HepG2 (cell line): ENCODE measurements at regions not wholly inside any gene's neighbourhood (a gene's known extent, or its start where the extent isn't known, plus 50 kb on each side); places are given as distances from the start of the nearest gene placed in this dataset.

Experiments used
- ATAC-seq: fragments of 200-7000 bp; cut with Tn5 transposase; 3 replicates; pipeline ENCODE4 v1.9.1; 2020; ENCODE audit warnings: mild to moderate bottlenecking, moderate library complexity
- BruUV-seq: library from RNA; stranded (reverse); fragments of 400-500 nt; replicated peaks from 2 replicates; lab custom pipeline; 2021; lab: Mats Ljungman, UMichigan
- CTCF ChIA-PET: fragments of 300-600 bp; formaldehyde crosslinking; extraction: SDS; loops from one replicate; lab custom pipeline; 2021; ENCODE audit warnings: low total read pairs, inconsistent platforms, low intra/inter-chr PET ratio; lab: Yijun Ruan, JAX
- POLR2A ChIA-PET: fragments of 350-600 bp; sonication (Branson Sonifier 250); formaldehyde crosslinking; loops from one replicate; lab custom pipeline; 2020; ENCODE audit warnings: antibody characterized with exemption, inconsistent platforms; lab: Yijun Ruan, JAX
- DNase-seq: peaks from one replicate; pipeline ENCODE4 v3.0.0-alpha.2; 2015; ENCODE audit warnings: low spot score
- FAIRE-seq: peaks from 3 replicates; lab custom pipeline; 2011; peaks lifted over from hg19 to GRCh38; lab: Jason Lieb, UNC
- H2AFZ ChIP-seq: one replicate; pipeline ENCODE4 v1.6.1; 2011; ENCODE audit warnings: low read length, inconsistent platforms
- H3K27ac ChIP-seq: fragments of 300-600 bp; 3 replicates; pipeline ENCODE4 v1.8.0; 2011; ENCODE audit warnings: mixed run types, mild to moderate bottlenecking, mixed read lengths, low read length, inconsistent platforms; ENCODE audit not compliant: insufficient read depth; ENCODE audit errors: extremely low read length
- H3K27me3 ChIP-seq, 2 experiments: fragments of 200-600 bp in 1 of 2; 2 replicates in 1 of 2; 3 replicates in 1 of 2; pipeline versions ENCODE4 v1.6.0 to v1.8.0; 2011; ENCODE audit warnings: low read length in 2 of 2, mild to moderate bottlenecking in 2 of 2, moderate library complexity in 2 of 2, inconsistent platforms in 1 of 2; ENCODE audit not compliant: insufficient read depth in 2 of 2, control insufficient read depth in 1 of 2
- H3K36me3 ChIP-seq, 2 experiments: fragments of 200-600 bp in 1 of 2; replicated peaks in 1 of 2; 2 replicates in 1 of 2; 3 replicates in 1 of 2; pipeline versions ENCODE4 v1.5.1 to v1.8.0; 2011; ENCODE audit warnings: low read length in 2 of 2, inconsistent platforms in 1 of 2; ENCODE audit not compliant: insufficient read depth in 2 of 2, control insufficient read depth in 1 of 2
- H3K4me1 ChIP-seq: 2 replicates; pipeline ENCODE4 v1.5.1; 2012; ENCODE audit warnings: low read length, inconsistent platforms; ENCODE audit not compliant: insufficient read depth
- H3K4me2 ChIP-seq: 2 replicates; pipeline ENCODE4 v1.6.0; 2011; ENCODE audit warnings: low read depth, low read length, inconsistent platforms
- H3K4me3 ChIP-seq, 3 experiments: fragments of 200-600 bp in 1 of 3; sonication (generic), shearing (Covaris generic) in 1 of 3; replicated peaks in 1 of 3; 2 replicates each; pipeline ENCODE4 v1.5.1; 2011 to 2016; ENCODE audit warnings: low read length in 3 of 3, inconsistent platforms in 2 of 3, low read depth in 2 of 3, mild to moderate bottlenecking in 2 of 3, control low read depth in 1 of 3, mixed read lengths in 1 of 3; ENCODE audit not compliant: insufficient read depth in 1 of 3
- H3K79me2 ChIP-seq: one replicate; pipeline ENCODE4 v1.6.1; 2011; ENCODE audit warnings: low read length, inconsistent platforms; ENCODE audit not compliant: insufficient read depth
- H3K9ac ChIP-seq: 2 replicates; pipeline ENCODE4 v1.6.0; 2011; ENCODE audit warnings: mild to moderate bottlenecking, low read depth, low read length, inconsistent platforms; ENCODE audit not compliant: insufficient read depth
- H3K9me3 ChIP-seq: 2 replicates; pipeline ENCODE4 v1.5.1; 2012; ENCODE audit warnings: mild to moderate bottlenecking, low read length
- H4K20me1 ChIP-seq: 2 replicates; pipeline ENCODE4 v1.6.0; 2011; ENCODE audit warnings: inconsistent platforms, mild to moderate bottlenecking, low read length, moderate library complexity; ENCODE audit not compliant: insufficient read depth
- AHR ChIP-seq: IDR thresholded peaks from 2 replicates; pipeline ENCODE4 v1.6.1; 2018; ENCODE audit warnings: missing genetic modification reagents, missing compliant biosample characterization
- BCL6 ChIP-seq: IDR thresholded peaks from 2 replicates; pipeline ENCODE4 v1.6.1; 2016; ENCODE audit warnings: missing genetic modification reagents, missing compliant biosample characterization
- CENPT ChIP-seq: sonication (generic); formaldehyde crosslinking; IDR thresholded peaks from 2 replicates; pipeline ENCODE4 v1.8.0; 2022; ENCODE audit warnings: low read depth, mild to moderate bottlenecking, moderate library complexity, missing genetic modification reagents
- HMG20A ChIP-seq: IDR thresholded peaks from 2 replicates; pipeline ENCODE4 v1.6.1; 2016; ENCODE audit warnings: borderline replicate concordance
- NFATC3 ChIP-seq: sonication (generic); formaldehyde crosslinking; IDR thresholded peaks from 2 replicates; pipeline ENCODE4 v1.5.1; 2020; ENCODE audit warnings: mild to moderate bottlenecking, missing genetic modification reagents
- NFYB ChIP-seq: sonication (generic); formaldehyde crosslinking; IDR thresholded peaks from 2 replicates; pipeline ENCODE4 v1.4.0; 2020; ENCODE audit warnings: missing genetic modification reagents
- REL ChIP-seq: sonication (generic); formaldehyde crosslinking; conservative IDR thresholded peaks from 2 replicates; pipeline ENCODE4 v1.8.0; 2022; ENCODE audit warnings: mild to moderate bottlenecking, missing genetic modification reagents, moderate library complexity
- SKI ChIP-seq: fragments of 450-650 bp; IDR thresholded peaks from one replicate; pipeline ENCODE4 v1.6.1; 2018; ENCODE audit warnings: mild to moderate bottlenecking; ENCODE audit not compliant: partially characterized antibody
- SP5 ChIP-seq: IDR thresholded peaks from 2 replicates; pipeline ENCODE4 v1.6.1; 2016; ENCODE audit warnings: low read depth, borderline replicate concordance
- ZNF296 ChIP-seq: sonication (generic); formaldehyde crosslinking; conservative IDR thresholded peaks from 2 replicates; pipeline ENCODE4 v1.5.0; 2020; ENCODE audit warnings: mild to moderate bottlenecking, missing genetic modification reagents
- ZNF362 ChIP-seq: sonication (generic); formaldehyde crosslinking; IDR thresholded peaks from 2 replicates; pipeline ENCODE4 v1.4.0; 2020; ENCODE audit warnings: missing genetic modification reagents, mild to moderate bottlenecking, borderline replicate concordance
- ZNF563 ChIP-seq: sonication (generic); formaldehyde crosslinking; IDR thresholded peaks from 2 replicates; pipeline ENCODE4 v1.8.0; 2022; ENCODE audit warnings: mild to moderate bottlenecking, moderate library complexity, missing genetic modification reagents
- ZNF605 ChIP-seq: sonication (generic); formaldehyde crosslinking; IDR thresholded peaks from 2 replicates; pipeline ENCODE4 v1.8.0; 2022; ENCODE audit warnings: mild to moderate bottlenecking, missing genetic modification reagents
- ZNF777 ChIP-seq: sonication (generic); formaldehyde crosslinking; IDR thresholded peaks from 2 replicates; pipeline ENCODE4 v1.4.0; 2020; ENCODE audit warnings: missing genetic modification reagents
- WGBS: methylation state at CpG from one replicate; pipeline ENCODE4 v1.1.6; 2017; ENCODE audit warnings: low lambda C conversion rate; 5-methylcytosine and 5-hydroxymethylcytosine counted together
- in situ Hi-C: cut with HindIII; loops from 2 replicates; pipeline ENCODE4 v1.10.0; 2017; ENCODE audit warnings: low pct_unique_long_range_greater_than_20kb; ENCODE audit not compliant: extremely low pct_ligation_motif_present
- intact Hi-C: fragments of 100-400 bp; cut with micrococcal nuclease; formaldehyde crosslinking; loops from one replicate; pipeline ENCODE4 v1.10.0; 2022; ENCODE audit not compliant: unreplicated experiment
- TF ChIP-seq, protein P1 (sequence below): sonication (generic); formaldehyde crosslinking; IDR thresholded peaks from 2 replicates; pipeline ENCODE4 v1.4.0; 2020; ENCODE audit warnings: missing genetic modification reagents
- TF ChIP-seq, protein P2 (sequence below): sonication (generic); formaldehyde crosslinking; IDR thresholded peaks from 2 replicates; pipeline ENCODE4 v1.4.0; 2020; ENCODE audit warnings: missing genetic modification reagents, mild to moderate bottlenecking, borderline replicate concordance
- TF ChIP-seq, protein P3 (sequence below): sonication (generic); formaldehyde crosslinking; IDR thresholded peaks from 2 replicates; pipeline ENCODE4 v1.4.0; 2020; ENCODE audit warnings: missing genetic modification reagents, borderline replicate concordance

GRCh38 chr4:147244786-147245185 lies 236.1 kb upstream of the EDNRA start (continued):
- TF ChIP-seq ZNF362 (no peak), AHR (no peak), SP5 (no peak)
- TF ChIP-seq, protein P1, sequence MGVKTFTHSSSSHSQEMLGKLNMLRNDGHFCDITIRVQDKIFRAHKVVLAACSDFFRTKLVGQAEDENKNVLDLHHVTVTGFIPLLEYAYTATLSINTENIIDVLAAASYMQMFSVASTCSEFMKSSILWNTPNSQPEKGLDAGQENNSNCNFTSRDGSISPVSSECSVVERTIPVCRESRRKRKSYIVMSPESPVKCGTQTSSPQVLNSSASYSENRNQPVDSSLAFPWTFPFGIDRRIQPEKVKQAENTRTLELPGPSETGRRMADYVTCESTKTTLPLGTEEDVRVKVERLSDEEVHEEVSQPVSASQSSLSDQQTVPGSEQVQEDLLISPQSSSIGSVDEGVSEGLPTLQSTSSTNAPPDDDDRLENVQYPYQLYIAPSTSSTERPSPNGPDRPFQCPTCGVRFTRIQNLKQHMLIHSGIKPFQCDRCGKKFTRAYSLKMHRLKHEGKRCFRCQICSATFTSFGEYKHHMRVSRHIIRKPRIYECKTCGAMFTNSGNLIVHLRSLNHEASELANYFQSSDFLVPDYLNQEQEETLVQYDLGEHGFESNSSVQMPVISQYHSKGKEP (CRISPR knock-in tag): no peak
- TF ChIP-seq, protein P2, sequence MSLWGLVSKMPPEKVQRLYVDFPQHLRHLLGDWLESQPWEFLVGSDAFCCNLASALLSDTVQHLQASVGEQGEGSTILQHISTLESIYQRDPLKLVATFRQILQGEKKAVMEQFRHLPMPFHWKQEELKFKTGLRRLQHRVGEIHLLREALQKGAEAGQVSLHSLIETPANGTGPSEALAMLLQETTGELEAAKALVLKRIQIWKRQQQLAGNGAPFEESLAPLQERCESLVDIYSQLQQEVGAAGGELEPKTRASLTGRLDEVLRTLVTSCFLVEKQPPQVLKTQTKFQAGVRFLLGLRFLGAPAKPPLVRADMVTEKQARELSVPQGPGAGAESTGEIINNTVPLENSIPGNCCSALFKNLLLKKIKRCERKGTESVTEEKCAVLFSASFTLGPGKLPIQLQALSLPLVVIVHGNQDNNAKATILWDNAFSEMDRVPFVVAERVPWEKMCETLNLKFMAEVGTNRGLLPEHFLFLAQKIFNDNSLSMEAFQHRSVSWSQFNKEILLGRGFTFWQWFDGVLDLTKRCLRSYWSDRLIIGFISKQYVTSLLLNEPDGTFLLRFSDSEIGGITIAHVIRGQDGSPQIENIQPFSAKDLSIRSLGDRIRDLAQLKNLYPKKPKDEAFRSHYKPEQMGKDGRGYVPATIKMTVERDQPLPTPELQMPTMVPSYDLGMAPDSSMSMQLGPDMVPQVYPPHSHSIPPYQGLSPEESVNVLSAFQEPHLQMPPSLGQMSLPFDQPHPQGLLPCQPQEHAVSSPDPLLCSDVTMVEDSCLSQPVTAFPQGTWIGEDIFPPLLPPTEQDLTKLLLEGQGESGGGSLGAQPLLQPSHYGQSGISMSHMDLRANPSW (CRISPR knock-in tag): no peak
- TF ChIP-seq, all 625 proteins: peak for 0

- no peak for ATAC-seq
- TF ChIP-seq NFYB (CRISPR knock-in tag) (no peak), ZNF777 (CRISPR knock-in tag) (no peak), BCL6 (CRISPR knock-in tag) (no peak), REL (CRISPR knock-in tag) (no peak), HMG20A (CRISPR knock-in tag) (no peak), ZNF605 (no peak), CENPT (CRISPR knock-in tag) (no peak), SKI (no peak), ZNF296 (CRISPR knock-in tag) (no peak), NFATC3 (CRISPR knock-in tag) (no peak), ZNF563 (CRISPR knock-in tag) (no peak)
- TF ChIP-seq, protein P3, sequence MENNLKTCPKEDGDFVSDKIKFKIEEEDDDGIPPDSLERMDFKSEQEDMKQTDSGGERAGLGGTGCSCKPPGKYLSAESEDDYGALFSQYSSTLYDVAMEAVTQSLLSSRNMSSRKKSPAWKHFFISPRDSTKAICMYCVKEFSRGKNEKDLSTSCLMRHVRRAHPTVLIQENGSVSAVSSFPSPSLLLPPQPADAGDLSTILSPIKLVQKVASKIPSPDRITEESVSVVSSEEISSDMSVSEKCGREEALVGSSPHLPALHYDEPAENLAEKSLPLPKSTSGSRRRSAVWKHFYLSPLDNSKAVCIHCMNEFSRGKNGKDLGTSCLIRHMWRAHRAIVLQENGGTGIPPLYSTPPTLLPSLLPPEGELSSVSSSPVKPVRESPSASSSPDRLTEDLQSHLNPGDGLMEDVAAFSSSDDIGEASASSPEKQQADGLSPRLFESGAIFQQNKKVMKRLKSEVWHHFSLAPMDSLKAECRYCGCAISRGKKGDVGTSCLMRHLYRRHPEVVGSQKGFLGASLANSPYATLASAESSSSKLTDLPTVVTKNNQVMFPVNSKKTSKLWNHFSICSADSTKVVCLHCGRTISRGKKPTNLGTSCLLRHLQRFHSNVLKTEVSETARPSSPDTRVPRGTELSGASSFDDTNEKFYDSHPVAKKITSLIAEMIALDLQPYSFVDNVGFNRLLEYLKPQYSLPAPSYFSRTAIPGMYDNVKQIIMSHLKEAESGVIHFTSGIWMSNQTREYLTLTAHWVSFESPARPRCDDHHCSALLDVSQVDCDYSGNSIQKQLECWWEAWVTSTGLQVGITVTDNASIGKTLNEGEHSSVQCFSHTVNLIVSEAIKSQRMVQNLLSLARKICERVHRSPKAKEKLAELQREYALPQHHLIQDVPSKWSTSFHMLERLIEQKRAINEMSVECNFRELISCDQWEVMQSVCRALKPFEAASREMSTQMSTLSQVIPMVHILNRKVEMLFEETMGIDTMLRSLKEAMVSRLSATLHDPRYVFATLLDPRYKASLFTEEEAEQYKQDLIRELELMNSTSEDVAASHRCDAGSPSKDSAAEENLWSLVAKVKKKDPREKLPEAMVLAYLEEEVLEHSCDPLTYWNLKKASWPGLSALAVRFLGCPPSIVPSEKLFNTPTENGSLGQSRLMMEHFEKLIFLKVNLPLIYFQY (CRISPR knock-in tag): no peak
Measured at GRCh38 chr4:147246096-147246495, 234.8 kb upstream of the EDNRA start.

More at GRCh38 chr4:147246096-147246495, 234.8 kb upstream of the EDNRA start:
- Histone ChIP-seq H3K4me2 (no peak overlapping the region), H3K9ac (no peak overlapping the region), H3K4me3 (no peak overlapping the region), H3K36me3 (no peaks in the 10 kb centered on the region), H3K27me3 (no peaks in the 10 kb centered on the region), H3K79me2 (no peaks in the 10 kb centered on the region), H4K20me1 (no peaks in the 10 kb centered on the region), H2AFZ (no peak overlapping the region), H3K4me1 (no peaks in the 10 kb centered on the region), H3K9me3 (no peaks in the 10 kb centered on the region), H3K27ac (no peak overlapping the region)
- POLR2A ChIA-PET: no interaction called here
- CTCF ChIA-PET: no interaction called here
- DNase-seq: no peak
- WGBS: 88% methylated on average over 1 of the region's 1 CpG
- in situ Hi-C loops: no loop called here
- no TSS peak for BruUV-seq
- intact Hi-C loops: no loop called here
- FAIRE-seq: no peak
